Skeletal muscle tissue (tissue), 3 donors: ENCODE measurements at regions not wholly inside any gene's neighbourhood (a gene's known extent, or its start where the extent isn't known, plus 50 kb on each side); places are given as distances from the start of the nearest gene placed in this dataset.

ENCODE experiments used
- H3K27ac ChIP-seq: one replicate; pipeline ENCODE4 v1.7.0; 2013; ENCODE audit warnings: mild to moderate bottlenecking, low read depth, low read length, inconsistent platforms
- H3K27me3 ChIP-seq, 3 donors: one replicate each; pipeline ENCODE4 v1.7.0; 2013; ENCODE audit warnings: low read length in 3 of 3; ENCODE audit not compliant: control insufficient read depth in 3 of 3, insufficient read depth in 3 of 3
- H3K36me3 ChIP-seq, 3 donors: one replicate each; pipeline ENCODE4 v1.7.0; 2013; ENCODE audit warnings: low read length in 3 of 3; ENCODE audit not compliant: control insufficient read depth in 3 of 3, insufficient read depth in 3 of 3
- H3K4me1 ChIP-seq, 3 donors: one replicate each; pipeline ENCODE4 v1.7.0; 2013; ENCODE audit warnings: low read length in 3 of 3, mild to moderate bottlenecking in 3 of 3; ENCODE audit not compliant: control insufficient read depth in 3 of 3, insufficient read depth in 3 of 3
- H3K4me3 ChIP-seq, 3 donors: one replicate each; pipeline ENCODE4 v1.7.0; 2013; ENCODE audit warnings: low read length in 3 of 3
- H3K9ac ChIP-seq, 3 donors: one replicate each; pipeline ENCODE4 v1.7.0; 2013; ENCODE audit warnings: low read length in 3 of 3, mild to moderate bottlenecking in 3 of 3, moderate library complexity in 2 of 3, low read depth in 1 of 3
- H3K9me3 ChIP-seq, 3 donors: one replicate each; pipeline ENCODE4 v1.7.0; 2013; ENCODE audit warnings: low read length in 3 of 3; ENCODE audit not compliant: control insufficient read depth in 3 of 3
- donor health status: Osteomylitis.

DNA sequence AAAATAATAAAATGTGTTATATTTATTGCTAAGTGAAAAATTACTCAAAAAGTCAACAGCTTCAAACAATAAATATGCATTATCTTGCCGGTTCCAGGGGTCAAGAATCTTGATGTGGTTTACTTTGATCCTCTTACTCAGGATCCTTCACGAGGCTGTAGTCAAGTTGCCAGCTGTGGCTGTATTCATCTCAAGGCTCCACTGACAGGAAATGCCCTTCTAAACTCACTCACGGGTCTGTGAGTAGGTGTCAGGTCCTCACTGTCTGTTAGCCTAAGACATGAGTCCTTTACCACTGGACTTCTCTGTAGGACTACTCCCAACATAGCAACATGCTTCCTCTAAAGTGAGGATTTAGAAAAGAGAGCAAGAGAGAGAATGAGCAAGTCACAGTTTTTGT lies 983.0 kb downstream of the SI start:
- H3K9me3 ChIP-seq = no peaks in the 10 kb centered on the region
- no peaks in the 10 kb centered on the region for H3K36me3 ChIP-seq
- H3K4me1 ChIP-seq = no peaks in the 10 kb centered on the region
- H3K4me3 ChIP-seq = no peak overlapping the region
- H3K27me3 ChIP-seq = no peaks in the 10 kb centered on the region
- H3K27ac ChIP-seq = no peak overlapping the region
- no peak overlapping the region for H3K9ac ChIP-seq

DNA sequence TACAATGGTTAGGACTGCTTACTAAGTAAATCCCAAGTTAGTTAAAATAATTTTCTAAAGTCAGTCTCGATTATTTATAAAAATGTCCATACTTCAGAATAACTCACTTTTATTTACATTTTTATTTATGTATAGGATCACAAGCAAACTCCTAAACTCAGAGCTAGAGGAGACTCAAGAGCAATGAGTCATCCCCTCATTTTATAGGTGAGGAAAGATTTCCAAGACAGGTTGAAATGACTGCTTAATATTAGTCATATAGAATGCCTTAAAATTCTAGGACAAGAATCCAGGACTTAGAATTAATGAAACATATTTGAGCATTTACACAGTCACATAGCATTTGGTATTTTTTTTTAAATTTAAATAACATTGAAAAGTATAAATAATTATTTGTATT lies 983.8 kb downstream of the SI start:
- Histone ChIP-seq H3K4me3 (no peak overlapping the region), H3K9ac (no peak overlapping the region), H3K4me1 (no peaks in the 10 kb centered on the region), H3K36me3 (no peaks in the 10 kb centered on the region), H3K9me3 (no peaks in the 10 kb centered on the region), H3K27ac (no peak overlapping the region), H3K27me3 (no peaks in the 10 kb centered on the region)

DNA sequence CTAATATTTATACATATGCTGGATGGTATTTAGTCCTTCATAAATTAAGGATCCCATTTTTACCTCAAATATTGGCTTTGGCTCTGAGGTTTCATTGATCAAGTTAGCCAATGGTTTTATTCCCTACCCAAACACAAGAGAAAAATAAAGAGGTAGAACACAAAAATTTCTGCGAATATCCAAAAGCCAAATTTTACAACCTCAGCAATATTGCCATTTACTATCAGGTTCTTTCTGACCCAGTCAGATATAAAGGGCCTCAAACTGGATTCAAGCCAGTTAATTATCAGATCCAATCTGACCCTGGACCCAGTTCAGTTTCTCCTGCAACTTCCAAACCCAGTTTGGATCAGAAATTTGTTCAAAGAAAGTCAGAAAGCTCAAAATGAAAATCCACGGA lies 998.1 kb downstream of the SI start:
- Histone ChIP-seq H3K27ac (no peak overlapping the region), H3K36me3 (no peaks in the 10 kb centered on the region), H3K4me1 (no peaks in the 10 kb centered on the region), H3K9me3 (no peaks in the 10 kb centered on the region), H3K9ac (no peak overlapping the region), H3K4me3 (no peak overlapping the region), H3K27me3 (no peaks in the 10 kb centered on the region)

DNA sequence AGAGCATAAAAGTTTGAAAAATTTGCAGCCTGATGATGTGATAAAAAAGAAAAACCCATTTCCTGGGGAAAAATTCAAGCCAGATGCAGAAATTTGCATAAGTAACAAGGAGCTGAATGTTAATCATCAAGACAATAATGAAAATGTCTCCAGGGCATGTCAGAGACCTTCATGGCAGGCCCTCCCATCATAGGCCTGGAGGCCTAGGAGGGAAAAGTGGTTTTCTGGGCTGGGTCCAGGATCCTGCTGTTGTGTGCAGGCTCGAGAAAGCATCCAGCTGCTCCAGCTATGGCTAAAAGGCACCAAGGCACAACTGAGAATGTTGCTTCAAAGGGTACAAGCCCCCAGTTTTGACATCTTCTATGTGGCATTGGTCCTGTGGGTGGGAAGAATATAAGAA lies 1014.0 kb downstream of the SI start:
- Histone ChIP-seq H3K27me3 (no peaks in the 10 kb centered on the region), H3K9ac (no peak overlapping the region), H3K36me3 (no peaks in the 10 kb centered on the region), H3K4me1 (no peaks in the 10 kb centered on the region), H3K9me3 (no peaks in the 10 kb centered on the region), H3K27ac (no peak overlapping the region), H3K4me3 (no peak overlapping the region)

DNA sequence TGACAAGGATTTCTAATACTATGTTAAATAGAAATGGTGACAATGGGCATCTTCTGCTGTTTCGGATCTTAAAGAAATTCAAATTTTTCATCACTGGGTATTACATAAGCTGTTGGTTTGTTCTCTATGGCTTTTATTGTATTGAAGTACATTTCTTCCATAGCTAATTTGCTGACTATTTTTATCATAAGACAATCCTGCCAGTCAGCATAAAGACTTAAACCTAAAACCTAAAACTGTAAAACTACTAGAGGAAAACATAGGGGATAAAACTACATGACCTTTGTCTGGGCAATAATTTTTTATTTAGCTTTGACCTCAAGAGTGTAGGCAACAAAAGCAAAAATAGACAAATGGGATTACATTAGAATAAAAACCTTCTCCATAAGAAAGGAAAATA lies 1017.4 kb downstream of the SI start:
- H3K9me3 ChIP-seq = no peaks in the 10 kb centered on the region
- no peaks in the 10 kb centered on the region for H3K36me3 ChIP-seq
- no peak overlapping the region for H3K4me3 ChIP-seq
- no peak overlapping the region for H3K9ac ChIP-seq
- H3K27me3 ChIP-seq = no peaks in the 10 kb centered on the region
- no peaks in the 10 kb centered on the region for H3K4me1 ChIP-seq
- no peak overlapping the region for H3K27ac ChIP-seq

DNA sequence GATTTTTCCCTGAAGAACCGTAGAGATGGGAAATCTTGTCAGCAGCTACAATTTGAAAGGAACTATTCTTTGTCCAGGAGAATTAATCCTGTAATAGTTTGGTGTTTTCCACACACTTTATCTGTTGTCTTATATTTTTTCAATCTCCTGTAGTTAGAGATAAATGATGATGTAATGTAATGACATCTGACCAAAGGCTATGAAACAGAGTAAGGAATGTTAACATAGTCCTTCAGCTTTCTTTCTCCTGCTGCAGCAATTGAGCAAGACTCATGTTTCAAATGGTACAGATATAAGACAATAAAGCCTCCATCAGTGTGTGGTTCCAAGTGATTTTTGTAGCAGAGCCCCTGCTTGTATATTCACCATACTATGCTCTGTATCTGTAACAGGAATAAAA lies 1028.4 kb downstream of the SI start:
- no peak overlapping the region for H3K9ac ChIP-seq
- no peaks in the 10 kb centered on the region for H3K36me3 ChIP-seq
- no peaks in the 10 kb centered on the region for H3K27me3 ChIP-seq
- H3K9me3 ChIP-seq = no peaks in the 10 kb centered on the region
- H3K4me3 ChIP-seq = no peak overlapping the region
- no peak overlapping the region for H3K27ac ChIP-seq
- no peaks in the 10 kb centered on the region for H3K4me1 ChIP-seq

DNA sequence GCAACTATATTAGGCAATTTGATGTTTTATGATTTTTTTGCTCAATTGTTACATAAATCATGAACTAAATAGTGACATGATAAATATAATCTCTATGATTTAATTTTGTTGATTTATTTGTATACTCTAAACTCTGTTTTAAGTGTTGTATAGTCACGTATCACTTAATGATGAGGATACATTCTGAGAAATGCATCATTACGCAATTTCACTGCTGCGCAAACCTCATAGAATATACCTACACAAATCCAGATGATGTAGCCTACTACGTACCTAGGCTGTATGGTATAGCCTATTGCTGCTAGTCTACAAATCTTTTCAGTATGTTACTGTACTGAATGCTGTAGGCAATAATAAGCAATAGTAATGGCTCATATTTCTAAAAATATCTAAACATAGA lies 1029.8 kb downstream of the SI start:
- H3K27ac ChIP-seq = no peak overlapping the region
- no peaks in the 10 kb centered on the region for H3K36me3 ChIP-seq
- H3K4me1 ChIP-seq = no peaks in the 10 kb centered on the region
- H3K9ac ChIP-seq = no peak overlapping the region
- no peaks in the 10 kb centered on the region for H3K9me3 ChIP-seq
- no peaks in the 10 kb centered on the region for H3K27me3 ChIP-seq
- no peak overlapping the region for H3K4me3 ChIP-seq

DNA sequence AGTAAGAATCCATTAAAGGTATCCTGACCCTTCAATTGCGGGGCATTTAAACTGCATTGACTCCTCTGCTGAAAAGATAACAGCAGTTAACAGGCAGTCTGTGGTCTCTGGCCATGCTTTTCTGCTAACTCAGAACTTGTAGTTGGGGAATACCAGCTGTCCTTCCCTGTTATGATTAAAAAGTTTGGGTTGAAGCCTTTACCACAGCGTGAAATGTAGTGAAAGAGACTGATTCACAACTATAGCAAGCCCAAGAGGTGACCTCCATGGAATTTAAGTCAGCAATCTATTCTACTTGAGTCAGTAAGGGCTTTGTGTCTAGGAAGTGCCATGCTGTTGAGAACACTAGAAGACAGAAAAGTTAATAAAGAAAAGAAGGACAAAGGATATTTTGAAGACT lies 1037.3 kb downstream of the SI start:
- Histone ChIP-seq H3K27me3 (no peaks in the 10 kb centered on the region), H3K9ac (no peak overlapping the region), H3K36me3 (no peaks in the 10 kb centered on the region), H3K27ac (no peak overlapping the region), H3K4me1 (no peaks in the 10 kb centered on the region), H3K9me3 (no peaks in the 10 kb centered on the region), H3K4me3 (no peak overlapping the region)

DNA sequence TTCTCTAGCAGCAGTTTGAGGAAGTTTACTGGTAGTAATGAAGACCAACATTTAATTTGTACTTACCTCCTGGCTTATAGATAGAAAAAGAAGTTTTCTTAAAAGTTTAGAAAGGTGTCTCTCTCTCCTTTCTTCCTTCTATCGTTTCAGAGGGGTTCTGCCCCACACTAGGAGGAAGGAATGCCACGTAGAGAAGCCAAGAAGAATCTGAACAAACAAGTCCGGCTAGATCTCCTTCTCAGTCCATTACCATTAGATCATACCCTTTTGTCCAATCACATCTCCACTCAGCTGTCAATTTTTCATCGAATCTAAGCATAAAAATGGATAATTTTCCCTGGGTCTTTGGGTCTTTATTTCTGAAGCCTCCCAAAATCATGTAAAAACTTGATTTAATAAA lies 1048.1 kb downstream of the SI start:
- H3K4me1 ChIP-seq = no peaks in the 10 kb centered on the region
- H3K9me3 ChIP-seq = no peaks in the 10 kb centered on the region
- H3K4me3 ChIP-seq = no peak overlapping the region
- no peaks in the 10 kb centered on the region for H3K27me3 ChIP-seq
- H3K27ac ChIP-seq = no peak overlapping the region
- H3K36me3 ChIP-seq = no peaks in the 10 kb centered on the region
- no peak overlapping the region for H3K9ac ChIP-seq

DNA sequence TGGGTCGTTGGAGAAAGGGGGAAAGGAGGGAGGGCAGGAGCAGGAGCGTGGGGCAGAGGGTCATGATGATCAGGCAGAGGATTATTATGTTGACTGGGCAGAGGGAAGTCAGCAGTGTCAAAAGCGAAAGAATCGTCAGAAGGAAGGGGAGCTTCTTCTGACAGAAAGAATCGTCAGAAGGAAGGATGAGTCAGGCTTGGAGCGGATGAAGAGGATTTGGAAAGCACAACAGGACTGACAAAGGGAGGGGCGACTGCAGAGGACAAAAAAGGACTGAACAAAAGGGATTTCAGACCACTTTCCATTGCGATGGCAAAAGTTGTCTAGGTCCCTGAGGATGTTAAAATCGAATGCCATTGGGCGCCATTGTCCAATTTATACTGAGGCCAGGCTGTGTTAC lies 1053.5 kb downstream of the SI start:
- Histone ChIP-seq H3K4me1 (no peaks in the 10 kb centered on the region), H3K27ac (no peak overlapping the region), H3K27me3 (no peaks in the 10 kb centered on the region), H3K9me3 (peaks cover 0 to 2% (median 0%) of the 10 kb centered on the region in 3 donors), H3K9ac (no peak overlapping the region), H3K4me3 (no peak overlapping the region), H3K36me3 (no peaks in the 10 kb centered on the region)

DNA sequence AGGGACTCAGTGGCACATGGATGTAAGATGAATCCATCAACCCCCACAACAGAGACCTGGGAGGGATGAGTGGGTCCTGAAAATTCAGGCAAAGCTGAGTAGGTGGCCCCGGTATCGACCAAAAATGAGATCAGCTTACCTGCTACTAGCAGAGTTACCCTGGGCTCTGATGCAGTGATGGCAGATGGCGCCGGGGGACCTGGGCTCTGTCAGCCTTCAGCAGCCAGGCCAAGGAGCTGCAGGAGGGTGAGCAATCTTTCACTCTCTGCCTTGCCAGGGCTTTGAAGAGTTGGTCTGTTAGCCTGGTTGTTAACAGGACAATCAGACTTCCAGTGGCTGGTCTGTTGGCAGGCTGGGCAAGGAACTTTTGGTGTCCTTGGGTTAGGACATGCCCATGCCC lies 1054.8 kb downstream of the SI start:
- no peaks in the 10 kb centered on the region for H3K4me1 ChIP-seq
- no peak overlapping the region for H3K4me3 ChIP-seq
- no peak overlapping the region for H3K9ac ChIP-seq
- H3K27ac ChIP-seq = no peak overlapping the region
- H3K36me3 ChIP-seq = no peaks in the 10 kb centered on the region
- H3K9me3 ChIP-seq = peaks cover 0 to 2% (median 0%) of the 10 kb centered on the region in 3 donors
- H3K27me3 ChIP-seq = no peaks in the 10 kb centered on the region
